HCEC 1CT (cell line): ENCODE measurements at regions not wholly inside any gene's neighbourhood (a gene's known extent, or its start where the extent isn't known, plus 50 kb on each side); places are given as distances from the start of the nearest gene placed in this dataset.

Experiments
- DNase-seq: peaks from one replicate; pipeline ENCODE4 v3.0.0-alpha.2; 2017

DNA sequence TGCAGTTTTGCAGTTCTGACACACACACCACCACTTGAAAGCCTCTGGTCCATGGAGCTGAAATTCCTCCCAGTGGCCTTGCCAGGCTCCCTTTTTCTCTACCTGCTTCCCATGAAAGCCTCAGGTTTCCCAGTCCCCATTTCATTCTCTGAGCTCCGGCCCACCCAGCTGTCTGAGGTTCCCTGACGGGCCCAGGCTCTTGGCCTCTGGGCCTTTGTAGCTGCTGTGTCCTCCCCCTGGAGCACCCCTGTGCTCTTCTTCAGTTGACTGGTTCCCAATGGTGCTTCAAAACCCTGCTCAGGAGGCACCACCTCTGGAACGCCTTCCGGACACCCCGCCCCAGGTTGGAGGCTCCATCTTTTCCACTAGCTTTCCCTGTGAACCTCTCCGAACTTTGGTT, 155.9 kb upstream of the SHB start:
- DNase-seq = no peak

- DNase-seq = no peak
Measured at GRCh38 chr9:38216572-38216971, 147.5 kb upstream of the SHB start.

GRCh38 chr9:38215465-38215864, 146.4 kb upstream of the SHB start:
- DNase-seq = no peak

DNA sequence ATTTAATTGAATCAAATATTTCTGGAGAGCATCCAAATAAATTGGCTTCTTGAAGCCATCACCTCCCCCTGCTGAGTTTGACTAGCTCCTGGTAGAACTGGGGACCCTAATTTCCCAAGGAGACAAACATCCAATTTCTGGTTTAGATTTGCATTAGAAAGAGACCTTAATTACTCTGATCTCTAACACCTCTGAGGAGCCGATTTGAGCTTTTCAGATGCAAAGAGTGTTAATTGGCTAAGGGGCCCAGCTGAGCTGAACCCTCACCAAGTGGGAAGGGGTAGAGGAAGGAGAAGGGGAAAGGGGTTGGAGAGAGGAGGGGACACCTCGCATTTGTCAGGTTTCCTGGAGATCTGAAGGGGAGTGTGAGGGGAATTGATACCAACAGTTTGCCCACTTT, 145.4 kb upstream of the SHB start:
- no peak for DNase-seq

DNA sequence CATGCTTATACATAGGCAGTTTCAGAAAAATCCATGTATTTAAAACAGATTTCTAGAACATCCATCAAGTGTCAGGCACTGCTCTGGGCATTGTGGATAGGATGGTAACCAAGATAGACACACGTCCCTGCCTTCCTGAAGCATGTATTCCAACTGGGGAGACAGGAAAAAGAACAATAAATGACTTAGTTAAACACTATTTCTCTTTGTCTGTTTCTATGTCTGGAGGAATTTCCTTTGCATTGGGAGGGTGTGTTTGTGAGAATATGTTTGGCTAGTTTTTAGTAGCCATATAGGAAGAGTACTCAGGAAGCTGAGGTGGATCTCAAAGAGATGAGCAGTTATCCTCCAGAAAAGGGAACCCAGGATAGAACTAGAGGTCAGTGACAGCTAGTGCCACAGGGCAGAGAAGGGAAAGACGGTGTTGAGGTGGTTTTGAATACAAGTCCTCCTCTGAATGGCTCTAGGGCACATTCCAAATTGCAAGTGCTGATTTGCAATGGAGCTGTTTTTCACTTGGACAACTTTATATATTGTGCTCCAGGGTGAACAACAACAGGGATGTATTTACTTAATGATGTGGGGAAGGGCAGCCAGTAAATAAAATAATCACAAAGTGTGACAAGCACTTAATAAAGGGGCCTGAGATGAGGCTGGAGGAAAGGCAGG, 144.7 kb upstream of the SHB start:
- DNase-seq = no peak

GRCh38 chr9:38212016-38212415, 143.0 kb upstream of the SHB start:
- DNase-seq = no peak

- DNase-seq = no peak
Measured at GRCh38 chr9:38211002-38211401, 142.0 kb upstream of the SHB start.

DNA sequence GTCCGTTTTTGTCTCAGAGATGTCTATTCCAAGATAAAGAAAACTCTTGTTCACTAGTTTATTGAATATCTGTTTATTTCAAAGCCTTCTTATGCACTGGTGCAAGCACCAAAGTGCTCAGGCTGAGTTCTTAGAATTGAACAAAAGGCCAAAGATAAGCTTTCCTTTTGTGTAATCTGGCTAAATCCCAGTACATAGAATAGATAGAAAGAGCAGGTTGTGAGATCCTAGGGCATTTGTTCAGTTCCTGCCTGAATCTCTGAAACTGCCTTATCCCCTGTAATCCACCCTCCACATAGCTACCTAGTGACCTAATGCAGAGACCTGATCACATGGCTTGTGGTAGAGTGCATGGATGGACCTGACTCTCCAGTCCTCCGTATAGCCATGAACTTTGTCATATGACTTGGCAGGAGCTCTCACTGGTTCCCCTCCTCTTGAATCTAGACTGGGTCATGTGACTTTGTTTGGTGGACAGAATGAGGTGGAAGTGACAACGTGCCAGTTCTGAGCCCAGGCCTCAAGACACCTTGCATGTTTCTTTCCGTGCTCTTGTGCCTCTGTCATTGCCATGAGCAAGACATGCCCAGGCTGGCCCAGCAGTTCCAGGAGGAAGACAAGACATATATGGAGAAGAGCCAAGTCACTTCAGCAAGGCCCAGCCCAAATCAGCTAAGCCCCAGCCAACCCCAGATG, 139.3 kb upstream of the SHB start:
- no peak for DNase-seq

- no peak for DNase-seq
Measured at GRCh38 chr9:38207247-38207778, 138.3 kb upstream of the SHB start.

- DNase-seq = no peak
Measured at GRCh38 chr9:38205279-38205678, 136.3 kb upstream of the SHB start.

GRCh38 chr9:38202336-38202938, 133.4 kb upstream of the SHB start:
- DNase-seq = no peak

- DNase-seq = no peak
Measured at GRCh38 chr9:38201844-38202243, 132.8 kb upstream of the SHB start.

GRCh38 chr9:38200431-38200830, 131.4 kb upstream of the SHB start:
- DNase-seq = no peak

- no peak for DNase-seq
Measured at GRCh38 chr9:38198140-38198539, 129.1 kb upstream of the SHB start.

DNA sequence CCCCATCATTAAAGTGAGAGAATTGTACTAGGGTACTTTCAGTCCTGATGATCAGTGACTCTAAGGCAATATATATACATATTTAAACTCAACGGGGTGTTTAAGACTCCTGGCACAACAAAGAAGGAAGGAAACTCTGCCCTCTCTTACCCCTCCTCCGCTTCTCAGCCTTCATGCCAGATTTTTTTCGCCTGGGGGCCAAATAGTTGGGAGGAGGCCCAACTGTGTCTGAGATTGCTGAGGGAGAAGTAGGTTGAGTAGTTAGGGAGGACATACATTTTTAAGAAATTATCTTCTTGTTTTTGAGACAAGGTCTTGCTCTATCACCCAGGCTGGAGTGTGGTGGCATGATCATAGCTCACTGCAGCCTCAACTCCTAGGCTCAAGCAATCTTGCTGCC, 127.7 kb upstream of the SHB start:
- no peak for DNase-seq

DNA sequence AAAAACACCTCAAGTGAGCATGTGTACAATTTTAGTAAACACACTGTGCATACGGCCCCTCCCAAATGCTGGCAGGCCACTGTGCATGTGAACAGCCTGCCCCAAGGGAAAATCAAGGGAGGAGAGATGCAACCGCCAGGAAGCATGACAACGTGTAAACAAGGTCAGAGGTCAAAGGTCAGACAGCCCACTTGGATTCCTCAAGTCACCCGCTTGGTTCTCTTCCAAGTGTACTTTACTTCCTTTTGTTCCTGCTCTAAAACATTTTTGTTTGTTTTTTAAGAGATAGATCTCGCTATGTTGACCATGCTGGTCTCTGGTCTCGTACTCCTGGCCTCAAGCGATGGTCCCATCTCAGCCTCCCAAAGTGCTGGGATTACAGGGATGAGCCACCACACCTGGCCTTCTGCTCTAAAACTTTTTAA, 126.7 kb upstream of the SHB start:
- no peak for DNase-seq

GRCh38 chr9:38194870-38195269, 125.8 kb upstream of the SHB start:
- DNase-seq = no peak

DNA sequence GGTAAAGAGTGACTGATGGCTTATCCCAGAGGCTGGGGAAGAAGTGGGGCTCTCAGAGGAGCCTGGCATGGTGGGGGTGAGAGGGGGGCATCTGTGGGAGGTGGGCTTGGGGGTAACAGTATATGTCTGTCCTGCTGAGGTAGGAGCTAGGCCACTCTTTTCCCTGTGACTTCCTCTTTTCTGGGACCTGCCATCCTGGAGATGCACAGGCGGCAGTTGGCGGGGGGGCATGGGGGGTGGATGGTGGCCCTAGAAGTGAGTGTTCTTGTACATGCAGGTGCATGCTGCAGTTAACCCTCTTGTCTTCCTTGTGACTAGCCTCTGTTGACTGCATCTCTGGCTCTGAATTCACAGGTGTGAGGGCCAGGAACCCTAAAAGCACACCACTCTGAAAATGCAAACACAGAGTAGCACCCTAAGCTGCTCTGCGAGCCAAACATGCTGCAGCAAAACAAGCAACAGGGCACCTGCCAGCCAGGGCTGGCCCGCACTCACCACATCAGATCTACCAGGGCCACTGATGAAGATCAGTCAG, 123.8 kb upstream of the SHB start:
- DNase-seq = no peak

- peak; percentile 57 for DNase-seq
Measured at GRCh38 chr9:38186404-38187115, 117.5 kb upstream of the SHB start.

DNA sequence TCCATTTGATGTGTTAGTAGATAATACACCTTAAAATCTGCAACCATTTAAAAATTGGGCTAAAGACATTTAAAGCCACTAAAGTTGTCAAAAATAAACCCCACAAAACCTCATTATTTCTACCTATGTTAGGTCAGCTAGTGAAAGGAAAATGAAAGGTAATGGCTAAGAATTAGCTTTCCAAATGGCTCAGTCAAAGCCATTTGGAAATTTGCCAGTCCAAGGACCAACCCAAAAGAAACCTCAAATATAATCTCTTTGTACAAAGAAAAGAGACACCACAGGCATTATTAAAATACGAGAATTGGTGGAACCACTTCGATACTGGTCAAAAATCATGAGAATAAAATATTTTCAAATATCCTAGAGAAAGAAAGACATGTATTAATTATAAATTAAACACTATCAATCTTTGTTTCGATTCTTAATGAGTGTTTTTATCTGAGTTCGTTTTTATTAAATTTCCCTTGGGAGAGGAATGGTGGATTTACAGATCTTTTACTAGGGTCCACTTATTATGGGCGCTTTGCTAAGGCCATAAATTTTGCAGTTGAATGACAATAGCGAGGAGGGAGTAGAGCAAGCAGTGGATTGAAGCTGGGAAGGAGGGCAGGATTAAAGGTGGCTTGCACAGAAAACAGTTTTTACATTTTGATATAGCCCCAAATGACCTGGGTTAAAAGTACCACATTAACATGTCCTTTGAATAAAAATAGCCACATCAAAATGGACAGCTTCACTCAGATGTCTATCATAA, 116.8 kb upstream of the SHB start:
- no peak for DNase-seq

- DNase-seq = peak; percentile 39
Measured at GRCh38 chr9:38183994-38184568, 115.1 kb upstream of the SHB start.

DNA sequence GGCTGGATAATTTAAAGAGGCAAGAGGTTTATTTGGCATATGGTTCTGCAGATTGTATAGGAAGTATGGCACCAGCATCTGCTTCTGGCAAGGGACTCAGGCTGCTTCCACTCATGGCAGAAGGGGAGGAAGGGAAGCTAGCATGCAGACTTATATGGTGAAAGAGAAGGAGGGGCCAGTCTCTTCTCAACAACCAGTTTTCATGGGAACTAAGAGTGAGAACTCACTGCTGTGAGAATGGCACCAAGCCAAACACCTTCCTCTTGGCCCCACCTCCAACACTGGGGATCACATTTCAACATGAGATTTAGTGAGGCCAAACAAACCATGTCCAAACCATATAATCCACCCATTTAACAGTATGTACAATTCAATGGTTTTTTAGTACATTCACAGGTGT, 113.3 kb upstream of the SHB start:
- no peak for DNase-seq
